Fibroblast of lung (primary cell): ENCODE measurements at regions not wholly inside any gene's neighbourhood (a gene's known extent, or its start where the extent isn't known, plus 50 kb on each side); places are given as distances from the start of the nearest gene placed in this dataset.

Experiments
- DNase-seq, 2 donors: peaks; one replicate each; pipeline versions ENCODE4 v3.0.0 to v3.0.0-alpha.2; 2010; ENCODE audit warnings: low read depth in 2 of 2
- H2AFZ ChIP-seq: 2 replicates; pipeline ENCODE4 v1.5.1; 2012; ENCODE audit warnings: low read length, control low read depth, inconsistent platforms
- H3K27ac ChIP-seq: 2 replicates; pipeline ENCODE4 v1.5.1; 2011; ENCODE audit warnings: low read length, control low read depth; ENCODE audit not compliant: insufficient read depth
- H3K27me3 ChIP-seq: 2 replicates; pipeline ENCODE4 v1.5.1; 2011; ENCODE audit warnings: mild to moderate bottlenecking, low read length; ENCODE audit not compliant: control insufficient read depth, insufficient read depth
- H3K36me3 ChIP-seq: 2 replicates; pipeline ENCODE4 v1.5.1; 2011; ENCODE audit warnings: low read length; ENCODE audit not compliant: control insufficient read depth, insufficient read depth
- H3K4me1 ChIP-seq: 2 replicates; pipeline ENCODE4 v1.5.1; 2011; ENCODE audit warnings: low read length; ENCODE audit not compliant: control insufficient read depth, insufficient read depth; ENCODE audit errors: extremely low read depth
- H3K4me2 ChIP-seq: 2 replicates; pipeline ENCODE4 v1.5.1; 2011; ENCODE audit warnings: low read length, control low read depth; ENCODE audit not compliant: insufficient read depth; ENCODE audit errors: extremely low read depth
- H3K4me3 ChIP-seq, 4 experiments: fragments of 200-600 bp in 1 of 4; sonication (generic) in 1 of 4; replicated peaks in 1 of 4; 2 replicates each; pipeline ENCODE4 v1.5.1; 2011 to 2016; ENCODE audit warnings: low read length in 4 of 4, low read depth in 3 of 4, mild to moderate bottlenecking in 3 of 4, control low read depth in 2 of 4, inconsistent platforms in 1 of 4, mixed read lengths in 1 of 4; ENCODE audit not compliant: insufficient read depth in 1 of 4; ENCODE audit errors: control extremely low read depth in 1 of 4
- H3K79me2 ChIP-seq: 2 replicates; pipeline ENCODE4 v1.5.1; 2012; ENCODE audit warnings: mild to moderate bottlenecking, low read length, inconsistent platforms; ENCODE audit not compliant: control insufficient read depth, insufficient read depth
- H3K9ac ChIP-seq: 2 replicates; pipeline ENCODE4 v1.5.1; 2011; ENCODE audit warnings: mild to moderate bottlenecking, low read length, control low read depth; ENCODE audit not compliant: insufficient read depth
- H3K9me3 ChIP-seq: 2 replicates; pipeline ENCODE4 v1.5.1; 2012; ENCODE audit warnings: low read depth, low read length; ENCODE audit not compliant: control insufficient read depth, insufficient read depth
- H4K20me1 ChIP-seq: 2 replicates; pipeline ENCODE4 v1.5.1; 2011; ENCODE audit warnings: low read length; ENCODE audit not compliant: control insufficient read depth, insufficient read depth; ENCODE audit errors: extremely low read depth
- CTCF ChIP-seq, 2 donors: IDR thresholded peaks in 1 of 2; conservative IDR thresholded peaks in 1 of 2; 1 replicate in 1 of 2; 2 replicates in 1 of 2; pipeline ENCODE4 v1.5.1; 2011 to 2012; ENCODE audit warnings: low read length in 2 of 2, control low read depth in 1 of 2, inconsistent platforms in 1 of 2, low read depth in 1 of 2, mild to moderate bottlenecking in 1 of 2
- EZH2 ChIP-seq: IDR thresholded peaks from 2 replicates; pipeline ENCODE4 v1.5.1; 2012; ENCODE audit warnings: low read length, control low read depth, mild to moderate bottlenecking; ENCODE audit errors: missing control alignments

GRCh38 chr4:167964766-167965373, 127.5 kb upstream of the ANXA10 start:
- Histone ChIP-seq H3K9ac (no peak overlapping the region), H3K4me2 (no peak overlapping the region), H3K9me3 (no peaks in the 10 kb centered on the region), H3K36me3 (no peaks in the 10 kb centered on the region), H4K20me1 (no peaks in the 10 kb centered on the region), H3K27me3 (no peaks in the 10 kb centered on the region), H2AFZ (no peak overlapping the region), H3K4me1 (no peaks in the 10 kb centered on the region), H3K27ac (no peak overlapping the region), H3K79me2 (no peaks in the 10 kb centered on the region), H3K4me3 (no peak overlapping the region)
- TF ChIP-seq CTCF (conservative IDR thresholded peaks at IDR 0.05 in 1 of 2, IDR thresholded peaks at IDR 0.05 in 1 of 2; ENCODE audit: low read depth in 1 of 2, low read length in 2 of 2): no peak
- no peak for TF ChIP-seq EZH2
- no peak for DNase-seq

- H3K4me1 ChIP-seq: no peaks in the 10 kb centered on the region
- H3K27ac ChIP-seq: no peak overlapping the region
- H3K4me3 ChIP-seq: no peak overlapping the region
- no peaks in the 10 kb centered on the region for H3K27me3 ChIP-seq
- H3K36me3 ChIP-seq: no peaks in the 10 kb centered on the region
- H4K20me1 ChIP-seq: no peaks in the 10 kb centered on the region
- peak in 1 of 2 donors; percentile 66 for DNase-seq
- no peak overlapping the region for H3K9ac ChIP-seq
- TF ChIP-seq CTCF (conservative IDR thresholded peaks at IDR 0.05 in 1 of 2, IDR thresholded peaks at IDR 0.05 in 1 of 2; ENCODE audit: low read depth in 1 of 2, low read length in 2 of 2) (no peak), EZH2 (no peak)
- H3K9me3 ChIP-seq: no peaks in the 10 kb centered on the region
- no peak overlapping the region for H3K4me2 ChIP-seq
- H3K79me2 ChIP-seq: no peaks in the 10 kb centered on the region
- H2AFZ ChIP-seq: no peak overlapping the region
These were observed 126.2 kb upstream of the ANXA10 start for GRCh38 chr4:167966143-167966542.

- no peaks in the 10 kb centered on the region for H3K79me2 ChIP-seq
- H3K4me2 ChIP-seq: no peak overlapping the region
- no peaks in the 10 kb centered on the region for H3K27me3 ChIP-seq
- no peaks in the 10 kb centered on the region for H3K4me1 ChIP-seq
- H4K20me1 ChIP-seq: no peaks in the 10 kb centered on the region
- TF ChIP-seq CTCF (conservative IDR thresholded peaks at IDR 0.05 in 1 of 2, IDR thresholded peaks at IDR 0.05 in 1 of 2; ENCODE audit: low read depth in 1 of 2, low read length in 2 of 2): no peak
- no peak for TF ChIP-seq EZH2
- no peaks in the 10 kb centered on the region for H3K36me3 ChIP-seq
- H3K4me3 ChIP-seq: no peak overlapping the region
- H3K9me3 ChIP-seq: no peaks in the 10 kb centered on the region
- no peak overlapping the region for H2AFZ ChIP-seq
- no peak overlapping the region for H3K9ac ChIP-seq
- DNase-seq: no peak
- H3K27ac ChIP-seq: no peak overlapping the region
These were observed 118.8 kb upstream of the ANXA10 start for GRCh38 chr4:167973513-167973912.
